ENCODE measurements at regions not wholly inside any gene's neighbourhood (a gene's known extent, or its start where the extent isn't known, plus 50 kb on each side); places are given as distances from the start of the nearest gene placed in this dataset.

GRCh38 chr20:23255106-23255505, 95.5 kb upstream of the NXT1 start:
- TF ChIP-seq, protein P1, sequence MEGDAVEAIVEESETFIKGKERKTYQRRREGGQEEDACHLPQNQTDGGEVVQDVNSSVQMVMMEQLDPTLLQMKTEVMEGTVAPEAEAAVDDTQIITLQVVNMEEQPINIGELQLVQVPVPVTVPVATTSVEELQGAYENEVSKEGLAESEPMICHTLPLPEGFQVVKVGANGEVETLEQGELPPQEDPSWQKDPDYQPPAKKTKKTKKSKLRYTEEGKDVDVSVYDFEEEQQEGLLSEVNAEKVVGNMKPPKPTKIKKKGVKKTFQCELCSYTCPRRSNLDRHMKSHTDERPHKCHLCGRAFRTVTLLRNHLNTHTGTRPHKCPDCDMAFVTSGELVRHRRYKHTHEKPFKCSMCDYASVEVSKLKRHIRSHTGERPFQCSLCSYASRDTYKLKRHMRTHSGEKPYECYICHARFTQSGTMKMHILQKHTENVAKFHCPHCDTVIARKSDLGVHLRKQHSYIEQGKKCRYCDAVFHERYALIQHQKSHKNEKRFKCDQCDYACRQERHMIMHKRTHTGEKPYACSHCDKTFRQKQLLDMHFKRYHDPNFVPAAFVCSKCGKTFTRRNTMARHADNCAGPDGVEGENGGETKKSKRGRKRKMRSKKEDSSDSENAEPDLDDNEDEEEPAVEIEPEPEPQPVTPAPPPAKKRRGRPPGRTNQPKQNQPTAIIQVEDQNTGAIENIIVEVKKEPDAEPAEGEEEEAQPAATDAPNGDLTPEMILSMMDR (optimal IDR thresholded peaks at IDR 0.05 in 1 of 3, IDR thresholded peaks at IDR 0.05 in 1 of 3, conservative IDR thresholded peaks at IDR 0.05 in 1 of 3; ENCODE audit: extremely low read depth in 1 of 3, insufficient read depth in 2 of 3, low read length in 3 of 3) = no peak
- TF ChIP-seq EZH2 (IDR thresholded peaks at IDR 0.05; ENCODE audit: low read length) = no peak

Measured in keratinocyte (primary cell).